Activated T-helper 2 cell treated with anti-CD3 and anti-CD28 coated beads, Interferon-gamma antibody, Interleukin-2, Interleukin-4, amounts not matched to agents 10 μg/mL and 5 μg/mL and 100 μg/mL, durations not matched to agents 14 hours and 24 hours and 36 hours (primary cell): ENCODE measurements at regions not wholly inside any gene's neighbourhood (a gene's known extent, or its start where the extent isn't known, plus 50 kb on each side); places are given as distances from the start of the nearest gene placed in this dataset.
"Not testable (repeated sequence)": the region's sequence is repeated elsewhere in the genome, so short reads cannot be mapped to it uniquely, and the experiment has no call there.

Experiments used
- DNase-seq: peaks from one replicate; pipeline ENCODE4 v3.0.0; 2021; ENCODE audit warnings: low spot score
- H3K27ac Mint-ChIP-seq: one replicate; pipeline ENCODE4 v1.8.0; 2021; ENCODE audit warnings: mixed read lengths
- H3K27me3 Mint-ChIP-seq: one replicate; pipeline ENCODE4 v1.8.0; 2021; ENCODE audit warnings: low read depth, mixed read lengths
- H3K36me3 Mint-ChIP-seq: one replicate; pipeline ENCODE4 v1.8.0; 2021; ENCODE audit warnings: low read depth, mixed read lengths
- H3K4me1 Mint-ChIP-seq: one replicate; pipeline ENCODE4 v1.8.0; 2021; ENCODE audit warnings: low read depth, mixed read lengths
- H3K4me3 Mint-ChIP-seq: one replicate; pipeline ENCODE4 v1.8.0; 2021; ENCODE audit warnings: low read depth, mild to moderate bottlenecking, moderate library complexity, mixed read lengths
- H3K9me3 Mint-ChIP-seq: one replicate; pipeline ENCODE4 v1.8.0; 2021; ENCODE audit warnings: mixed read lengths
- intact Hi-C: fragments of 100-400 bp; cut with micrococcal nuclease; formaldehyde crosslinking; loops from one replicate; pipeline ENCODE4 v1.15.1; 2023

- no peaks in the 10 kb centered on the region for H3K9me3 Mint-ChIP-seq
- no peaks in the 10 kb centered on the region for H3K4me1 Mint-ChIP-seq
- no peak overlapping the region for H3K4me3 Mint-ChIP-seq
- H3K27me3 Mint-ChIP-seq = peaks cover 2% of the 10 kb centered on the region
- DNase-seq = no peak
- intact Hi-C loops = no loop called here
- H3K27ac Mint-ChIP-seq = no peak overlapping the region
- no peaks in the 10 kb centered on the region for H3K36me3 Mint-ChIP-seq
Observed at GRCh38 chr1:60958001-60958400, 124.4 kb upstream of the NFIA start.

GRCh38 chr1:60956520-60956919 is 125.8 kb upstream of the NFIA start:
- H3K36me3 Mint-ChIP-seq = no peaks in the 10 kb centered on the region
- peaks cover 2% of the 10 kb centered on the region for H3K27me3 Mint-ChIP-seq
- DNase-seq = no peak
- H3K4me3 Mint-ChIP-seq = no peak overlapping the region
- intact Hi-C loops = no loop called here
- no peaks in the 10 kb centered on the region for H3K9me3 Mint-ChIP-seq
- no peak overlapping the region for H3K27ac Mint-ChIP-seq
- H3K4me1 Mint-ChIP-seq = no peaks in the 10 kb centered on the region

- no peaks in the 10 kb centered on the region for H3K4me1 Mint-ChIP-seq
- H3K36me3 Mint-ChIP-seq = no peaks in the 10 kb centered on the region
- H3K9me3 Mint-ChIP-seq = no peaks in the 10 kb centered on the region
- intact Hi-C loops = no loop called here
- H3K27me3 Mint-ChIP-seq = peaks cover 4% of the 10 kb centered on the region
- DNase-seq = no peak
- no peak overlapping the region for H3K4me3 Mint-ChIP-seq
- no peak overlapping the region for H3K27ac Mint-ChIP-seq
Observed at GRCh38 chr1:60952612-60953111, 129.7 kb upstream of the NFIA start.

- Mint-ChIP-seq H3K27ac (no peak overlapping the region), H3K36me3 (no peaks in the 10 kb centered on the region), H3K9me3 (no peaks in the 10 kb centered on the region), H3K4me1 (no peaks in the 10 kb centered on the region), H3K4me3 (no peak overlapping the region), H3K27me3 (peaks cover 10% of the 10 kb centered on the region)
- intact Hi-C loops = no loop called here
- no peak for DNase-seq
Observed at GRCh38 chr1:60950224-60951063, 131.9 kb upstream of the NFIA start.

- intact Hi-C loops = no loop called here
- H3K27ac Mint-ChIP-seq = no peak overlapping the region
- H3K4me1 Mint-ChIP-seq = no peaks in the 10 kb centered on the region
- no peak overlapping the region for H3K4me3 Mint-ChIP-seq
- DNase-seq = no peak
- no peaks in the 10 kb centered on the region for H3K36me3 Mint-ChIP-seq
- no peaks in the 10 kb centered on the region for H3K9me3 Mint-ChIP-seq
- H3K27me3 Mint-ChIP-seq = peaks cover 10% of the 10 kb centered on the region
Observed at GRCh38 chr1:60949826-60950197, 132.5 kb upstream of the NFIA start.

GRCh38 chr1:60949154-60949825 is 133.1 kb upstream of the NFIA start:
- H3K27ac Mint-ChIP-seq = no peak overlapping the region
- no peak overlapping the region for H3K4me3 Mint-ChIP-seq
- H3K27me3 Mint-ChIP-seq = peaks cover 10% of the 10 kb centered on the region
- no peaks in the 10 kb centered on the region for H3K9me3 Mint-ChIP-seq
- no peak for DNase-seq
- H3K36me3 Mint-ChIP-seq = no peaks in the 10 kb centered on the region
- no peaks in the 10 kb centered on the region for H3K4me1 Mint-ChIP-seq
- intact Hi-C loops = no loop called here

GRCh38 chr1:60948486-60948885 is 133.9 kb upstream of the NFIA start:
- Mint-ChIP-seq H3K9me3 (no peaks in the 10 kb centered on the region), H3K27ac (no peak overlapping the region), H3K36me3 (no peaks in the 10 kb centered on the region), H3K4me3 (no peak overlapping the region), H3K4me1 (no peaks in the 10 kb centered on the region), H3K27me3 (peaks cover 10% of the 10 kb centered on the region)
- intact Hi-C loops = no loop called here
- DNase-seq = no peak

GRCh38 chr1:60947367-60947766 is 135.0 kb upstream of the NFIA start:
- Mint-ChIP-seq H3K27me3 (peaks cover 10% of the 10 kb centered on the region), H3K4me1 (no peaks in the 10 kb centered on the region), H3K36me3 (no peaks in the 10 kb centered on the region), H3K27ac (no peak overlapping the region), H3K4me3 (no peak overlapping the region), H3K9me3 (no peaks in the 10 kb centered on the region)
- DNase-seq = no peak
- intact Hi-C loops = no loop called here

- Mint-ChIP-seq H3K27ac (no peak overlapping the region), H3K36me3 (no peaks in the 10 kb centered on the region), H3K9me3 (no peaks in the 10 kb centered on the region), H3K4me1 (peaks cover 2% of the 10 kb centered on the region), H3K4me3 (no peak overlapping the region), H3K27me3 (peaks cover 9% of the 10 kb centered on the region)
- intact Hi-C loops = no loop called here
- no peak for DNase-seq
Observed at GRCh38 chr1:60942896-60943638, 139.3 kb upstream of the NFIA start.

- intact Hi-C loops = no loop called here
- H3K27ac Mint-ChIP-seq = no peak overlapping the region
- no peaks in the 10 kb centered on the region for H3K9me3 Mint-ChIP-seq
- no peaks in the 10 kb centered on the region for H3K36me3 Mint-ChIP-seq
- no peak for DNase-seq
- peaks cover 2% of the 10 kb centered on the region for H3K4me1 Mint-ChIP-seq
- no peak overlapping the region for H3K4me3 Mint-ChIP-seq
- H3K27me3 Mint-ChIP-seq = peaks cover 11% of the 10 kb centered on the region
Observed at GRCh38 chr1:60942291-60942690, 140.1 kb upstream of the NFIA start.

GRCh38 chr1:60940685-60941084 is 141.7 kb upstream of the NFIA start:
- intact Hi-C loops, H3K4me1 Mint-ChIP-seq, DNase-seq, H3K36me3 Mint-ChIP-seq, H3K27ac Mint-ChIP-seq, H3K4me3 Mint-ChIP-seq, H3K9me3 Mint-ChIP-seq, H3K27me3 Mint-ChIP-seq: not testable (repeated sequence)

- Mint-ChIP-seq H3K27ac (no peak overlapping the region), H3K4me3 (no peak overlapping the region), H3K4me1 (peaks cover 2% of the 10 kb centered on the region), H3K36me3 (no peaks in the 10 kb centered on the region), H3K9me3 (no peaks in the 10 kb centered on the region), H3K27me3 (peaks cover 7% of the 10 kb centered on the region)
- no peak for DNase-seq
- intact Hi-C loops = no loop called here
Observed at GRCh38 chr1:60937720-60938119, 144.6 kb upstream of the NFIA start.
